ENCODE measurements at regions not wholly inside any gene's neighbourhood (a gene's known extent, or its start where the extent isn't known, plus 50 kb on each side); places are given as distances from the start of the nearest gene placed in this dataset.

DNA sequence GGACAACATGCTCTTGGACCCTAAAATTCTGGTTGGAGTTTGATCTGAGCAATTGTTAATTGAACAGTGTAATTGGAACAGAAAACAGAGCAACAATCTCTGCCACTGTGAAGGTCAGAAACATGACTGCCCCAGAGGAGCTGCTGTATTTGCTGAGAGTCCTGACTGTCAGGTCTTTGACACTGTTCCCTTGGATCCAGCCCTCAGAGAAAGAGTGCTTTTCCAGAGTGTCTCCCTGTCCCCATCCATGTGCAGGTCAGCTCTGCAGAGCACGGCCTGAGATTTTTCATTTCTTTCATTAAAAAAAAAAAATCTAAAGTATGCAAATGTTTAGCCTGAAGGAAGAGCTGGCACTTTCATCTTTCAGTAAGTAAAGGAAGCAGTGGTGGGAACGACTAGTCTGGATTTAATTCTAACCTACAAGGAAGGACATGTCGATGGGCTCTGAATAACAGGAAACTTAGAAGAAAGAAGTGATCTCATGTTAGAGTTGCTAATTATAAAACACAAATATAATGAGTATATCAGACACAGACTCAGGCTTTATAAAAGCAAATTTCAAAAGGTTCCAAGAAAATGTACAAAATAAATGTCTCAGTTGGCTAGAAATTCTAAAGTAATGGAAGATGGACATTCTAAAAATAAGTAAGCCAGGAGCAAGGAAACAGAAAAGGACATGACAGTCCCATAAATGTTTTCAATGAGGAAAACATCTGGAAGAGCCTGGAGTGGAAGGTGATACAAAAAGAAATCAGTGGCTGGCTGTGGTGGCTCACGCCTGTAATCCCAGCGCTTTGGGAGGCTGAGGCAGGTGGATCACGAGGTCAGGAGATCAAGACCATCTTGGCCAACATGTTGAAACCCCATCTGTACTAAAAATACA, 876.5 kb downstream of the EPHA4 start:
- no peak for TF ChIP-seq CTCF (IDR thresholded peaks at IDR 0.05)
- TF ChIP-seq POLR2A (IDR thresholded peaks at IDR 0.05): no peak
